Neural cell (in vitro differentiated cells): ENCODE measurements at regions not wholly inside any gene's neighbourhood (a gene's known extent, or its start where the extent isn't known, plus 50 kb on each side); places are given as distances from the start of the nearest gene placed in this dataset.

ENCODE experiments used
- CTCF ChIP-seq: fragments of 450-650 bp; IDR thresholded peaks from 2 replicates; pipeline ENCODE4 v1.5.1; 2014; ENCODE audit warnings: antibody characterized with exemption, mild to moderate bottlenecking, moderate library complexity; ENCODE audit not compliant: poor library complexity, severe bottlenecking
- RAD21 ChIP-seq: fragments of 450-650 bp; conservative IDR thresholded peaks from 2 replicates; pipeline ENCODE4 v1.6.1; 2014; ENCODE audit warnings: antibody characterized with exemption, mild to moderate bottlenecking, moderate library complexity

GRCh38 chr18:45236676-45237075, 378.6 kb upstream of the SLC14A2 start:
- TF ChIP-seq CTCF (no peak), RAD21 (no peak)
